IPS DF 4.7 (cell line): ENCODE measurements at regions not wholly inside any gene's neighbourhood (a gene's known extent, or its start where the extent isn't known, plus 50 kb on each side); places are given as distances from the start of the nearest gene placed in this dataset.

Experiments
- DNase-seq: peaks from one replicate; pipeline ENCODE4 v3.0.0-alpha.2; 2013; ENCODE audit warnings: low spot score; ENCODE audit errors: extremely low read depth

- no peak for DNase-seq
Measured at GRCh38 chr6:165986914-165987482, 180.7 kb downstream of the TBXT start.

- no peak for DNase-seq
Measured at GRCh38 chr6:165986311-165986913, 181.2 kb downstream of the TBXT start.

- DNase-seq: no peak
Measured at GRCh38 chr6:165985806-165986299, 181.8 kb downstream of the TBXT start.

- DNase-seq: no peak
Measured at GRCh38 chr6:165985281-165985805, 182.3 kb downstream of the TBXT start.

- no peak for DNase-seq
Measured at GRCh38 chr6:165984729-165985275, 182.8 kb downstream of the TBXT start.

- DNase-seq: no peak
Measured at GRCh38 chr6:165983112-165984072, 184.3 kb downstream of the TBXT start.

GRCh38 chr6:165978476-165978875 lies 189.2 kb downstream of the TBXT start:
- DNase-seq: no peak

GRCh38 chr6:165976684-165977083 lies 191.0 kb downstream of the TBXT start:
- no peak for DNase-seq

- DNase-seq: no peak
Measured at GRCh38 chr6:165974817-165975216, 192.8 kb downstream of the TBXT start.

- DNase-seq: no peak
Measured at GRCh38 chr6:165973473-165973872, 194.2 kb downstream of the TBXT start.

GRCh38 chr6:165972139-165972802 lies 195.4 kb downstream of the TBXT start:
- DNase-seq: no peak

- DNase-seq: no peak
Measured at GRCh38 chr6:165971202-165971601, 196.4 kb downstream of the TBXT start.

GRCh38 chr6:165970001-165970400 lies 197.7 kb downstream of the TBXT start:
- DNase-seq: no peak

GRCh38 chr6:165969184-165969583 lies 198.5 kb downstream of the TBXT start:
- DNase-seq: no peak

- DNase-seq: no peak
Measured at GRCh38 chr6:165968408-165968807, 199.2 kb downstream of the TBXT start.

GRCh38 chr6:165967810-165968407 lies 199.7 kb downstream of the TBXT start:
- DNase-seq: no peak

- no peak for DNase-seq
Measured at GRCh38 chr6:165963750-165964149, 203.9 kb downstream of the TBXT start.

GRCh38 chr6:165962366-165962765 lies 205.3 kb downstream of the TBXT start:
- DNase-seq: no peak

GRCh38 chr6:165961233-165961632 lies 206.4 kb downstream of the TBXT start:
- no peak for DNase-seq

- DNase-seq: no peak
Measured at GRCh38 chr6:165960695-165961094, 207.0 kb downstream of the TBXT start.

GRCh38 chr6:165959627-165960026 lies 208.0 kb downstream of the TBXT start:
- DNase-seq: no peak
